ENCODE measurements at regions not wholly inside any gene's neighbourhood (a gene's known extent, or its start where the extent isn't known, plus 50 kb on each side); places are given as distances from the start of the nearest gene placed in this dataset.
"Not testable (repeated sequence)": the region's sequence is repeated elsewhere in the genome, so short reads cannot be mapped to it uniquely, and the experiment has no call there.

DNA sequence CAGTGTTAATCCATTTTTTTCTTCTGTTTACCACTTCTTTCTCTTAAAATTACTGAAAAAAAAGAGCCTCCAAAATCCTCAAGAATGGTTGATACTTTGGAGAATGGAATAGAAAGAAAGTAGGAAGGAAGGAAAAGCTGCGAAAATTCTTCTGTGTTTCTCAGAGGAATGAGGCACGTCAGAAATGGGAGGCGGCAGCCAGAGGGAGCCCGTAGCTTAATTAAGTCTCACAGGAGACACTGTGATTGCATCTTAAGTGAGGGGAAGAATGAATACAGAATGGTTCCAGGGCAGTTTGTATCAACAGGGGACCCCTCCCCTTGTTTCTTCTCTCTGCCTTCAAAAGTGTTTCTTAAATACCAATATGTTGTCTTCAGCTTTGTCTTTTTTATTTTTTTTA, 1099.5 kb downstream of the PLA2G4A start:
- no peak for DNase-seq

DNA sequence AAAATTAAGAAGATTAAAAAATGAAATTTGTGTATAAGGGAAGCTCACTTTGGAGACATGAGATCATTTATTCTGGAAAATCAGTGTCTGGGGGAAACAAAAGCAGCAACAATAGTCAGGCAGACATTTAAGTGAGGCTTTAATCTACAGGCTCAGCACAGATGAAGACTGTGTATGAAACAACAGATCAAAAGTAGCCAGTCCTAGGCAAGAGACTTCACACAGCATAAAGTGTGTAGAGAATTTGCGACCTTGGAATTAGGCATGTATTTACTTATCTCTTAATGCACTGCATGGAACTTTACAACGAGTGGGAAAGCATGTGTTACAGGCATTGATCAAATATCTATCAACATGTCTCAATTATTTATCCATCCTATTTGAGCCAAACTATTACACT, 1099.9 kb downstream of the PLA2G4A start:
- DNase-seq = no peak

DNA sequence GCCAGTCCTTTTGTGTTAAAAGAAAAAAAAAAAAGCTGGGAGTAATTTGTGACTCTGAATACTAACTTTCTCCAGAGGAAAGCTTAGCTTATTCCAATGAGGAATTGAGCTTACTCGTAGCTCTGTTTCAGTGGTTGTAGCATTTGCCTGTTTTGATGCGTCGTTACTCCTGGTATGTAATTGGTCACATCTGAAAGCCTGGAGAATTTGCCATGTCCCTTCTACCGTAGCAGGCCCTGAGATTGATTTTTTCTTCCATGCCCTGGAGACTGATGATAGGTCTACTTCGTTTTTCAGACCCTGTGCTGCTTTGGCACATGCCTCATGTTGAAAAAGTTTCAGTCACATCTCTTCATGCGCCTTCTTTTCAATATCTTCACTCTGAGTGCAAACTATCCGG, 1103.0 kb downstream of the PLA2G4A start:
- DNase-seq = no peak

GRCh38 chr1:187933562-187934419, 1105.0 kb downstream of the PLA2G4A start:
- no peak for DNase-seq

DNA sequence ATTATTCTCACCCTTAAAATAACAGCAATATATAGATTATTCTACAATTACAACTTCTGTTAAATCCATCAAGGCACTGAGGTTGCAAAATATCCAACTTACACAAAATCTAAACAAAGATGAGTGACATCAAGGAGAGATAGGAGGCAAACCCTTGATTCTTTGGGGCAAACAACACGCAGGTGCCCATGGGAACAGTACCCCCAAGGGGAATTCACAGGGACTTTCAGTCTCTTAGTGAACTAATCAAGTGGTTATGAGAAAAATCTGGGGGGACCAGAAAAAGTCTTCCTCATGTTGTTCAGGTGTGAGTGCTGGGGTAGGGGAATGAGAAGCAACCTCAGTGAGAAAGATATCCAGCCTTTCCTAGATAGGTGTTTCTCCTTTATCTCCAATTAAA, 1107.9 kb downstream of the PLA2G4A start:
- DNase-seq = no peak

GRCh38 chr1:187938092-187938491, 1109.3 kb downstream of the PLA2G4A start:
- DNase-seq = no peak

- DNase-seq = no peak
Observed at GRCh38 chr1:187942986-187943385, 1114.2 kb downstream of the PLA2G4A start.

DNA sequence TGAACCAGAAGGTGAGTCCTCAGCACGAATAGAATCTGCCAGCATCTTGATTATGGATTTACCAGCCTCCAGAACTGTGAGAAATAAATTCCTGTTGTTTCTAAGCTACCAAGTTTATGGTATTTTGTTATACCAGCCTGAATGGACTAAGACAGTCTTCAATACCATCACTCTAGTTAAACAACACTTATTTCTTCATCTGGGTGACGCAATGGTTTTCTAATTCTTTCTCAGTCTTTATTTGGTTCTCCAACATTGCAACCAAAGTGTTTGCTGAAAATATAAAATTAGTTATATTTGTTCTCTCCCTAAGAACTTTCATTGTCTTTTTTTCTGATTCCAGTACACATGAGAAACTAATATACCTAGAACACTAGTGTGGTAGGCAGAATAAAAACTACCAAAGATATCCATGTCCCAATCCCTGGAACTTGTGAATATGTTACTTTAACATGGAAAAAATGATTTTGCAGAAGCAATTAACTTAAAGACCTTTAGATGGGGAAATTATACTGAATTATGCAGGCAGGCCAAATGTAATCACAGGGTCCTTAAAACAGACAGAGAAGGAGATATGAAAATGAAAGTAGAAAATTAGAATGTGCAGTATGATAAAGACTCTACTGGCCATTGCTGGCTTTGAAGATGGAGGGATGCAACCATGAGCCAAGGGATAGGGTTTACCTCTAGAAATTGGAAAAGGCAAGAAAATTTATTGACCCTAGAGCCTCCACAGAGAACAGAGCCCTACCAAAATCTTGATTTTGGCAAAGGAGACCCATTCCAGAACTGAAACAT, 1115.1 kb downstream of the PLA2G4A start:
- DNase-seq = no peak

- not testable (repeated sequence) for DNase-seq
Observed at GRCh38 chr1:187946661-187947060, 1117.9 kb downstream of the PLA2G4A start.

GRCh38 chr1:187947359-187947758, 1118.6 kb downstream of the PLA2G4A start:
- no peak for DNase-seq

- DNase-seq = no peak
Observed at GRCh38 chr1:187948170-187948794, 1119.5 kb downstream of the PLA2G4A start.

- no peak for DNase-seq
Observed at GRCh38 chr1:187949567-187949966, 1120.8 kb downstream of the PLA2G4A start.

DNA sequence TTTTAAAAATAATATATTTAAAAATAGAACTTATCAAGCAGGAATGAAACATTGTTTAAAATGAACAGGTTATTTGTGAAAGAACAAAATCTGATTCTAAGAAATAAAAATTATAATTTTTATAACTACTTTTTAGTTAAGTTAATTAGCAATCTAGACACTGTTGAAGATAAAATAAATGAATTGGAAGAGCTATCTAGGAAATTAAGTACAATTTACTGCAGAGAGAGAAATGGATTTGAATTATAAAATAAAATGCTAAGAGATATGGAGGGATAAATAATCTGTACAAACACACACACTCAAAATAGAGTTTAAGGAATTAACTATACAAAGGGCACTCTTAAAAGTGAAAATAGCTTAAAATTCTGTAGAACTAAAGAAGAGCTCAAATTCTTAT, 1123.1 kb downstream of the PLA2G4A start:
- no peak for DNase-seq

DNA sequence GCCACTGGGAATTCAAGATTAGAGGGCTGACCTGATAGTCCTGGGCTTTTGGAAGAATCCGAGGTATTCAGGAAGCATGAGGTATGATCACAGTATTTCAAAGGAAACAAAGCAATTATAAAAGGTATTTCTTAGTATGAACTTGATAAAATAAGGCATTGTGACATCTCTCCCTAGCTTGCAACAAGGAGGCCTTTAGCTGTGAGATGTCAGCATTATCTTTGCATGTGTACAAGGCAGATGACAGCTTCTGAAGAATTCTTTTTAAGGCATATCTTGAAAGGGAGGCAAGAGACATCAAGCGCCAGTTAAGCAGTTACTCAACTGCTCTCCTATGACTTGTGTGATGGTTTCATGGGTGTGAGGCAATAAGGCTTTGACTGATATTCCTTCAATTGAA, 1123.7 kb downstream of the PLA2G4A start:
- DNase-seq = no peak

- no peak for DNase-seq
Observed at GRCh38 chr1:187956975-187957374, 1128.2 kb downstream of the PLA2G4A start.

DNA sequence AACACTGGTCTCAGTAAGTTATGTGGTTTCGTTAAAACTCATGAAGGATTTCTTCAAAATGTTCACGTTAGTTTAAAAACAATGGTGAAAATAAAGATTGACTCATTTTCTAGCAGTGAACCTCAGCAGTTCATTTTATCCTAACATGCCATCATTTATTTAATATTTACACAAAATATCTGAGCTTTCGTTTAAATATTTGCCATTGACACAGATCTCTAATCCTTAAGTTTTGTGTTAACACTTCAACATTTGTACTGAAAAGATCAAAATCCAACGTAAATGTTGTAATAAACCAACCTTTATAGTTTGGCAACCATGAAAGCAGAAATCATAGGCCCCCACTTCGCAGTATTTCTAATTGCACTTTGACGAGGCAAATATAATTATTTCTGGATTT, 1129.5 kb downstream of the PLA2G4A start:
- no peak for DNase-seq

- no peak for DNase-seq
Observed at GRCh38 chr1:187959062-187959461, 1130.3 kb downstream of the PLA2G4A start.

DNA sequence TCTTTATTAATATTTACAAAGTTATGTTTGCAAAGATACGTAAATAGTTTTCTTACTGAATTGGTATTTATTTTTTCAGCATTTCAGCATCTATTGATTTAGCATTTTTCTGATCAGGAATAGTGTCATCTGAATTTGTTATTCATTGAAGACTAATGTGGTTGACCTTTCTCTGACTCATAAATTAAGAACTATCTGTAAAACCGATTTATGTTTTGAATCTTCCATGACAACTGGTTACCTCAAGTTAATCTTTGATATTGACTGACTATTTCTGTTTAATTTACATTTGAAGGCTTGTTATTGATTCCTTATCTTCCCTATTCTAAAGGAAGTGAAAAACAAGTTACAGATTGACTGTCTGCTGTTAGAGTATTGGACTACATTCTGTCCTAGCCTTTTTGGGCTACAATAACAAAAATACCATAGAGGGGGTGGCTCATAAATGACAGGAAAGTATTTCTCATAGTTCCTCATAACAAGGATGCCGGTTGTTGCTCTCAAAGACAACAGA, 1131.4 kb downstream of the PLA2G4A start:
- DNase-seq = no peak

DNA sequence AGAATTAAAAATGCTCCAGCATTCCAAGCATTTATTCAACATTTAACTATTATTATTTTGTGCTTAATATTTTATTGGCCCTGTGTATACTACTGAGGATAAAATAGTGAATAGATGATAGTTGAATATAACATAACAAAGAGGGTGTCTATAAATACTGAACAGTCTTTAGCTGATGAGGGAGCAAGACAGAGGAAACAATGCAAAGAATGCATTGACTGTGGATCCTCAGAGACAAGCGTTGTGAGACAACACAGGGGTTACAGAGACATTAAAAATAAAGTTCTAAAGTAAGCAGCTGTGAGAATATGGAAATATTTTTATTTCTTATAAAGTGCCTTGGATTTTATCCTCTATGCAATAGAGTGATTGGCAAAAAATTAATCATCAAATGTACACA, 1133.1 kb downstream of the PLA2G4A start:
- DNase-seq = no peak

DNA sequence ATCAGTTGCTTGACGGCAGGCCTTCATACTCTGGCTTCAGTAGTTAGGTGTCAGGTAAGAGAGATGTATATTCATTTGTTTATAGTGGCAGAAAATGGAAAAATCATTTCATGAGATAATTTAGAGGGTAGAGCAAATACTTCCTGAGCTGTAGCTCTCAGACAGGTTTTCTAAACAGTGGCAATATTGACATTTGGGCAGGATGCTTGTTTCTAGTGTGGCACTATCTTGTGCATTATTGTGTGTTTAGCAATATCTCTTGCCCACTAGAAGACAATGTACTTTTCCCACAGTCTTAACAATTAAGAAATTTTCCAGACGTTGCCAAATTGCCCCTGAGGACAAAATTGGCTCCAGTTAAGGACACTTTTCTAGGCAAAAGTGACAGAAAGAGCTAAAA, 1143.1 kb downstream of the PLA2G4A start:
- no peak for DNase-seq

DNA sequence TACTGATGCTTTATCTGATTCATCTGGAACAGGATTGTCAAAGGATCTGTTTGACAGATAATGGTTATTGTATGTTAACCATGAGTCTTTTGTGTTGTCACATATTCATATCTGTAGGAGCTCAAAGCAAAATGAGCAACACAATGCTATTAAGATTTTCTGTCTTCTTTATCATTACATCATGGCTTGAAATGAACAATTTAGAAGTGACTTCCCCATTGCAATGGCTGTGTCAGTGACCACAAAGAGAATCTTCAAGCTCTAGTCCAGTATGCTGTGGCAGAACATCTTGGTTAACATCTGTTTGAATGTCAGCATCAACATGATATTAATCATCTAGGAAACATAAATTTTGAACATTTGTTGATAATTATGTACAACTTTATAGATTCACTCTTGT, 1148.5 kb downstream of the PLA2G4A start:
- DNase-seq = no peak

DNA sequence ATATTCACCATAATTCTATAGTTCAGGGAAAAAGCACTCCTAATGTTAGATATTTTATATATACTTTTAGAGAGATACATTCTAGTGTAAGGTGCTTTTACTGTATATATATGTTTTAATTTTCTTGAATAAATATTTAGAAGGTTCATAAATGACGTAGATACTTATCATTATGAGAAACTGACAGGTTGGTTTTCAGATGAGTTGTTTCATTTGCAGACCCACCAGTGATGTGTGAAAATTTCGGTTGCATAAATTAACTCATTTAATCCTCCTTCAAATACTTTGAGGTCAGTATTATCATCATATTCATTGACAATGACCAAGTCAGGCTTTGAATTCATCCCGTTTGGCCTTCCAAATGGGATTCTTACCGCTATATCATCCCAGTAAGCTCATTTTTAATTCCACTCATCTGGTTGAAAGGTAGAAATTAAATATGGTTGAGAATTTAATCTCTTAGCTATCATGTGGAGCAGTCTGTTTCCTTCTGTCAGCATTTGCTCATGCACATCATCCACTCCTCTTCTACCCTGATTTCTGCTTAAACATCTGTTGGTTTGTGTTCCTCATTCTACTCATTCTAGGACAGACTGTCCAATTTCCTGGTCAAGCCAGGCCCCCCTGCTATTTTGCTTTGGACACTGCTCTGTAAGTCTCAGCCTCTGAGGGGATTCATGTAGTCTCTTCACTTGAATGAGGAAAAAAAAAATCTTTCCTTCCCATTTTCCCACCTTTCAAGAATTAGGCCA, 1156.6 kb downstream of the PLA2G4A start:
- no peak for DNase-seq

All from AML-193 (cell line).